NCI-H2227 treated with DMSO at 0.1 percent for 48 hours (cell line): ENCODE measurements at regions not wholly inside any gene's neighbourhood (a gene's known extent, or its start where the extent isn't known, plus 50 kb on each side); places are given as distances from the start of the nearest gene placed in this dataset.

Source experiments
- DNase-seq: peaks from one replicate; lab custom pipeline; 2025; lab: John Stamatoyannopoulos, UW

DNA sequence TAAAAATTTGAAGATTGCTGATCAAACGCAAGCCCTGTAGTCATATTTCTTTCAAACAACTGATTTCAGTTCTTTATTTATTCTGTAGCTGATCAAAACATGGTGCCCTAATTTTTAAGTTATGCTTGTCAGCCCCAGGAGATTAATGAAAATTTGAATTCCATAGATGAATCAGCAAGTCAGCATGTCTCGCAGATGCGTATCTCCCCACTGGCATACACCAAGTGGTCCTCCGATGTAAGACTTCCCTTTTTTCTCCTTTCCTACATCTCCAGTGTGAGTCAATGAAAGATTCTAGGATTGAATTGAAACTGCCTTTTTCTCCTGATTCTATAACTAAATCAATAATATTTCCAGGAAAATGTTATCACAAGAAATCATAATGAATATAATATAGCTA, 539.6 kb upstream of the NOX3 start:
- DNase-seq: no peak

- no peak for DNase-seq
Measured at GRCh38 chr6:155994086-155994485, 538.4 kb upstream of the NOX3 start.

DNA sequence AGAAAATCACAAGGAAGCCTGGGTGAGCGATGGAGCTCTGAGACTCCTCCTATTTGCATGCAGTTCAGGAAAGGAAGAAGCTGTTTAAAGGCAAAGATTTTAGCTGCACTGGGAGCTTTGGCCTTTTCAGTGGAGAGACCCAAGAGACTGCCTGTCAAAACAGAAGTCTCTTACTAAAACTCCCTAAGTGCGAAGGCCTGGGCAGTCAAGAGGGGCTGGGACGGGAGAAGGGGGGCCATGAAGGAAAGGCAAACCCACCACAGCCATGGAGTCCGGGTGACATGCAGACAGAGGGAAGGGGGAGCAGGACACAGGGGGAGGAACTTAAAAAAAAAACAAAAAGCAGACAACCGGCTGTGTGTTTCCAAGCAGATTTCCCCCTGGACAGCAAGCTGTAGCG, 537.6 kb upstream of the NOX3 start:
- DNase-seq: no peak

GRCh38 chr6:155985660-155986138, 530.1 kb upstream of the NOX3 start:
- no peak for DNase-seq

DNA sequence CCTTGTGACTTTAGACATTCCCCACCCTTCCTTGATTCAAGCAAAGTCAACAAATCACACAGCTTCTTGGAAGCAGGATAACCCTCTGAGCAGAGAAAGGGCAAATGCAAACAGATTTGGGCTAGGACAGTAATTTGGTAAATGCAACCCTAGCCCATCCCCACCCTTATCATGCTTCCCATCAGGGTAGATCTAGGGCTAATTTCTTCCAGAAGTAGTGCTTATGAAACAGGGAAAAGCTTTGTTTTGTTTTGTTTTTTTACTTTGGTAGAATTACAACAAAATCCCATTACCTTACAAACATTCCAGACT, 525.1 kb upstream of the NOX3 start:
- DNase-seq: no peak

DNA sequence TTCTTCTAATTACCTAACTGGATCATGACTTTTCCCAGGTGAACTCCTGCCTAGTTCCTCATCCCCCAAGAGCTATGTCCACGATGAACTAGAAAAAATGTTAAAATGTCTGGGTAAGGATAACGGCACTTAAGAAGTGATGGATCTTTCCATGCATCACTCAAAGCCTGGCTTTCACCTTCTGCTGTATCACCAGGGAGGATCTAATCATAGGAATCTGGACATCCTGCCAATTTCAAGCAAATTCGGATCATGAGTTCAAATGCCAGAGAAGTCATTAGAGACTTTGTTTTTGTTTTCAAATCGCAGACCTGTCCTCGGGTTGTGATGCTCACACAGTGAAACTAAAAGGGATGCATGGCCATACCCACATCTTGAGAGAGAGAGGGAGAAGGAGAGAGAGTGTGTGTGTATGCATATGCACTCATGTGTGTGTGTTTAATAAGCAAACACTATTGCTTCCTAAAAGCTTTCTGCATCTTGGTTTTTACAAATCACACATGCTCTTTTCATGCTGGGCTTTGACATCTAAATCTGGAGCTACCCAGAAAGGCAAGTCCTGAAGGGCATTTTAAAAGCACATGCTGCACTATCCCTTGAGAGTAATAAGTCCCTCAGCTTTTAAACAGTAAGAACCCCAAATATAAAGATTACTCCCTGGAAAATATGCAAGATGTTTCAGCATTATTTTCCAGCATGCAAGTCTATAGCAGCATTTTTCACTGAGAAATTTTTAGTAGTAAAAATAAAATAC, 524.6 kb upstream of the NOX3 start:
- no peak for DNase-seq

DNA sequence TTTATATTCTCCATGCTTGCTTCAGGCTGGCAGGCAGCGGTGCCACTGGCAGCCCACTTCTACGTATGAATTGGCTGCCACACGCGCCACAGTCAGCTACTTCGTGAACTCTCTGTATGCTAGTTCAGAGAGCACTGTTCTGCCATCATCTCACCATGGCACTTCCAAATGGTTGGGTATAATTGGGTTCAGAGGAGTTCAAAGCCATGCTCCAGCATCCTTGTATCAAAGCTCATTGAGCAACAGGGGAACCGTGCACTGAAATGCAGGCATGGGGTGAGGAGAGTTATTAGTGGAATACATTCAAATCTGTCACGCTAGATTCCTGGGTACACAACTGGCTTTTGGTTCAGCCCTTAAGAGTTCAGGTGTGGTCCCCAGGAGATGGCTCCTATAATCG, 519.9 kb upstream of the NOX3 start:
- peak; percentile 31 for DNase-seq

DNA sequence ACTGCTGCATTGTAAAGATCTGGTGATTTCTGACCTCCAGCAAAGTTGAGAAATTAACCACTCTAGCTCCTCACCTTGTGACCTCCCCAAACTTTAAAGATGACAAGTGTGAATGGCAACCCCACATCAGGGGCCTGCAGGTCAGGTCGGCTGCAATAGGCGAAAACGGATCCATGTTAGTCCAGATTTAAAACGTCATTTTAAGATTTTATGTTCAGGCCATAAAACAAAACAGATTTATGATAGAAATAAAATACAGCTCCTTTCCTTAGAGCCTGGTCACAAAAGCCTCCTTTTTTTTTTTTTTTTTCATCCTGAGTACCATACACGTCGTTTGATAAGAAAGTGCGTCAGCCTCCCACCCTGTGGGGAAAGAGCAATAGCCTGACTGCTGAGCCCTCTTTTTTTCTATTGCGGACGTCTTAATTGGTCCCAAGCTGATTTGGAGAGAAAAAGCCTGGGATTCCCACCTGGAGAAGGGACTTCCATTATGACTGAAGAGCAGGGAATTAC, 519.2 kb upstream of the NOX3 start:
- peak; percentile 31 for DNase-seq

DNA sequence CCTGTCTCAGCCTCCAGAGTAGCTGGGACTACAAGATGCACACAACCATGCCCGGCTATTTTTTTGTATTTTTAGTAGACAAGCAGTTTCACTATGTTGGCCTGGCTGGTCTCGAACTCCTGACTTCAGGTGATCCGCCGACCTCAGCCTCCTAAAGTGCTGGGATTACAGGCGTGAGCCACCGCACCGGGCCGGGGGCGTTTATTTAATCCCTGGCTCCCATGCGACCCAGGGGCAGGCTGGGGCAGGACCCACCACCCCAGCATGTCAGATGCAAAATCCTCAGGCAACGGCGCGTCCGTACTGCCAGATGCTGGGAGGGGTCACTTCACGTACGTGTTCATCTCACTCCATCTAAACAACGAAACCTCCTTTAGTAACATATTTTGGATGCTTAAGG, 518.7 kb upstream of the NOX3 start:
- no peak for DNase-seq

DNA sequence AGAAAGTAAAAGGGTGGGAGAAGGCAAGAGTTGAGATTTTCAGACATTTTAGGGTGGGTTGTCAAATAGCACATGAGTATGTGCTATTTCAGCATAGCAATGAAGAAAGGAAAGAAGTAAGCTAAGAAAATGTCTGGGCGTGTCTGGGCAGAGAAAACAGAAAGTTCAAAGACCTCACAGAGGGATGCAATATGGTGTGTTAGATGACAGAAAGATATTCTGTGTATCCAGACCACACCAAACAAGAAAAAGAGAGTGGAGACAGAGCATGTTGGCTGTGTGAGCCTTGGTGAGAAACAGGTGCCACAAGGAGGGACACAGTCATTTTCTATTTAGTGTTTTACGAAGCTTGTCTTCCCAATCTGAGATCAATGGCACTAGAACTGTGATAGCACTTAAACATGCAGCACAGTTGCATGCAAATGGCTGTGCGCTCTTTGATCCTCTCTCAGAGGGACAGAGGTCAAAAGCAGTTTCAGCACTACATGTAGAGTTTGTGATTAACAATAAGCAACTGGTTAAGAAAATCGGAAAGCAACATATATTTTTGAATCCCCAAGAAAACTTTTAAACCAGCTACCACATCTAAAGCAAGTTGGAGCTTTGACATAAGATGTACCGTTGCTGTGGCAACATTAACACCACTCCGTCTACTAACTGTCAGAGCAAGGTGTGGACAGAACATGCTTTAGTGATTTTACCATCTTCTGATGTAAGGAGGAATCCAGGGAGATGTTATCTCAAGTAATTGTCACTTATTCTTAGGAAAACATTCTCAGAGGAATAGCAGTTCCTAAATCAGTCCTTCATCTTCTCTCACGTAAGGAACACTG, 515.5 kb upstream of the NOX3 start:
- DNase-seq: no peak

DNA sequence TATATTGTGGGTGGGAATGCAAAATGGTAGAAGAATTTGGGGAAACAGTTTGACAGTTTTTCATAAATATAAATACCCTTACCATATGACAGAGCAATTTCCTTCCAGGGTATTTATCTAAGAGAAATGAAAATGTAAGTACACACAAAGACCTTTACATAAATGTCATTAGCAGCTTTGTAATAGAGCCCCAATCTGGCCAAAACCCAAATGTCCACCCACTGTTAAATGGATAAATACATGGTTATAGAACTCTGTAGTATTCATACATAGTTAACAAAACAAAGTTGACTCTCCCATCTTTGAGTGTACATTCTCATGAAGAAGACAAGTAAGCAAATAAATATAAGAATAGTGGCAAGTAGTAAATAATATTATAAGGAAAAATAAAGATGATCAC, 514.8 kb upstream of the NOX3 start:
- no peak for DNase-seq

GRCh38 chr6:155968921-155969320, 513.3 kb upstream of the NOX3 start:
- DNase-seq: no peak

DNA sequence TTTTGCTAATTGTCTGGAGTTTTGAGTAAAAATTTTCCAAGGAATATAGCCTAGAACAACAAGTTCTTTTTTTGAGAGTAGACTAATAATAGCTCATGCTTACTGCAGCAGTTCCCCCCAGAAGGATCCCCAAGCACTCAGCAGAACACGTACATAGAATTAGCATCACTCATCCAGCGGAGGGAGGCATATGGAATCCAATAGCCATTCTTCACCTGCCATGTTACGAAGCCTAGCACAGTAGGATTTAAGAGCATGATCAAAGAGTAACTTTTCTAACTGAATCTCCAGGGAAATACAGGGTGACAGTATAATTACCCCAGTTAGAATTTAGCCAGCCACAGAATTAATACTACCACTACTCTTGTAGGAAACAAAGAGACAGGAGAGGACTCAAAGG, 511.7 kb upstream of the NOX3 start:
- DNase-seq: peak; percentile 8

DNA sequence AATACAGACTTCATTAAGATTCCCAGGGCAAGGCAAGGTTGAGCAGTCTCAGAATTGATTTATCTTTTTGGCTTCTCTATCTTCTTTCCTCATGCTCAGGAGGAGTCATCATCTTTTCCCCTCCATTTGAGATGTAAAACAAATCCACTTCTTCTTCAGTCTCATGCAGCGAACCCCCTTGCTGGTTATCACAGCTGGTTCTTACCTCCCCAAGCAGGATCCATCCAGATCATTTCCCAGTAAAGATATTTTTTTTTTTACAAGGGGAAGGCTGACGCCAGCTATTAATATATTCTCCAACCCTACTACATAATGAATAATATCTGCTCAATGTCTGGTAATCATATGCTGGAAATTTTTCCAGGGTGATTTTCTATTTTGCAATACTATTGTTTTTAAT, 508.9 kb upstream of the NOX3 start:
- DNase-seq: no peak

- DNase-seq: no peak
Measured at GRCh38 chr6:155962276-155962675, 506.6 kb upstream of the NOX3 start.

DNA sequence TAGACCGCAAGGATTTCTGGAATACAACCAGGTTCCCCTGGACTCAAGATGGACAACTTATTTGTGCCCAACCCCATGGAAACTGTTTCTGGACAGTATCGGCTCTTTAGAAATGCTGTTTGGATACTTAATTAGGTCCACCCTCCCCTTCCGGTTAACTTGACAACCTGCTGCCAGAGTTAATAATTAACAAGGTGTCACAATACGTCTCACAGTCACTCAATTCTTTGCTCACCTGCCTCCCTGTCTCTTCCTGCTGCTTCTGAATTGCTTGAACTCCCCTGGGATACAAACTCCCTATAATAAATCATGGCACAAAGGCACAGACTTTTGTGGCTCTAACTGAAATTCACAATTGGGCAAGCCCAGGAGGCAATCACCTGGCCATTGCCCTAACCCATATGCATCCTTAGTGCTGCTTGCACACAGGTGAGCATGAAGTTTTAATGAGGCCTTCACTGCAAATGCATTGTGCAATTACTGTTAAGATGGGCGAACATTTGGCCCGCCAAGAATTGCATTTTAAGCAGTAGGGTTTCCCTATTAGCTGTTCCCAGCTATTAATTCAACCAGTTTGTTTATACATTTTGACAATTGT, 504.4 kb upstream of the NOX3 start:
- DNase-seq: no peak

DNA sequence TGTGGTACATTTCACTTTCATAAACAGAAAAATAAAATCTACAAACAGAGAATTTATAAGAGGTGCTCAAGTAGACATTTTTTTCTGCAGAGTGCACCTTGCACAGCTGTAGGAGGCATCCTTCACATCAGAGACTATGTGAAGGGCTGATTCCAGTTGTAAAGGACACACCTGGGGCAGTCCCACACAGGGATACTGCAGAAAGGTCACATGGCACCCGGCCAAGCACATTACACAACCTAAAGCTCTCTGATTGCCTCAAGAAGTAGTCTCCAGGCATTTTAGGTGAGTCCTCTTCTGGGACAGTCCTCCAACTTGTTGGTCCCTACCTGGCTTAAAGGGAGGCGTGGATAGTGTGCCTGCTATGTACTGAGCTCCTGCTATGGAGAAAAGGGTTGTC, 502.9 kb upstream of the NOX3 start:
- no peak for DNase-seq

DNA sequence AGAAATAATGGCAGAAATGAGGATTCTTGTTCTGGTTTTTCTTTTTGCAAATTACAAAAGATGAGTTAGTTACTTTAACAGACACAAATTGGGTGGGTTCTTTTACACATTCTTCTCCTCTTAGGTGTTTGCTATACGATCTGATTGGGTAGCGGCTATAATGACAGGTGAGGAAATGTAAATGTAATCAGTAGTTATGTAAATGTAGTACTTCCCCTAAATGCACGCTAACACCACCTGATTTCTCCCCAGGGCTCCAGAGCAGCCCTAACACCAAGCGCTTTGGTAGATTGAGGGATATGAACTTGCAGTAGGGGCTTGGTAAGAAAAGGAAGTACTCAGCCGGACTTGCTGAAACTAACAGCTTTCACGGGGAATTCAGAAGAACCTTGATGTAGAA, 499.4 kb upstream of the NOX3 start:
- DNase-seq: no peak

DNA sequence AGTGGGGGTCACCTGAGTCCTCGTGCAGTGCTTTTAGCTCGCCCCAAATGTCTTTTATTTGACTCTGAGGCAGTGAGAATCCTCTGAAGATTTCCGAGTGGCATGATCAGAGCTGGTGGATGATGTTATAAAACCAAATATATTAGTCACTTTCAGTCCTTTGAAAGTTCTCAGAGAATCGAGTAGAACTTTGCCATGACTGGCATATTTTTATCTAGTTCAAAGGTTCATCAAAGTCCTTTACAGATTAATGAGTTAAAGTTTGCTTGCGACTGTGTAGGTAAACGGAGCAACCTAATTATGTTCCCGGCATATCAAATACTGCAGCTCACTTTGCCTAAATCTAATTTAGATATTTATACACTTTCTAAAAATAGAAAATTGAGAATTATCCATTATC, 498.5 kb upstream of the NOX3 start:
- no peak for DNase-seq

DNA sequence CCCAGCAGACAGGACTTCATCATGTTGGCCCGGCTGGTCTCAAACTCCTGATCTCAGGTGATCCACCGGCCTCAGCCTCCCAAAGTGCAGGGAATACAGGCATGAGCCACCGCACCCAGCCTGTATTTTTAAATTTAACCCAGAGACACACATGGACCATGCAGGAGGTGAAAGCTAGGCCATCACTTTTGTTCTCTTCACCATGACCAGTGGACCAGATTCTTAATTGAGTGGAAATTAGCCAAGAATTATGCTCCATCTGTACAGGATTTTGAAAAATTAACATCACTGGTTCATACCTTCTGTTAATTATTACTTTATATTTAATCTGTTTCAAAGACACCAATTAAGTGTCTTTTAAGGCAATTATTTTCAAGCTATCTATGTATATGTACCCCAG, 493.6 kb upstream of the NOX3 start:
- DNase-seq: no peak

GRCh38 chr6:155946860-155947259, 491.2 kb upstream of the NOX3 start:
- no peak for DNase-seq

GRCh38 chr6:155943635-155944034, 488.0 kb upstream of the NOX3 start:
- DNase-seq: no peak

GRCh38 chr6:155939253-155939652, 483.6 kb upstream of the NOX3 start:
- no peak for DNase-seq
